LoVo (cell line): ENCODE measurements at regions not wholly inside any gene's neighbourhood (a gene's known extent, or its start where the extent isn't known, plus 50 kb on each side); places are given as distances from the start of the nearest gene placed in this dataset.

Experiments
- DNase-seq: peaks from one replicate; pipeline ENCODE4 v3.0.0-alpha.2; 2016; ENCODE audit warnings: low spot score

DNA sequence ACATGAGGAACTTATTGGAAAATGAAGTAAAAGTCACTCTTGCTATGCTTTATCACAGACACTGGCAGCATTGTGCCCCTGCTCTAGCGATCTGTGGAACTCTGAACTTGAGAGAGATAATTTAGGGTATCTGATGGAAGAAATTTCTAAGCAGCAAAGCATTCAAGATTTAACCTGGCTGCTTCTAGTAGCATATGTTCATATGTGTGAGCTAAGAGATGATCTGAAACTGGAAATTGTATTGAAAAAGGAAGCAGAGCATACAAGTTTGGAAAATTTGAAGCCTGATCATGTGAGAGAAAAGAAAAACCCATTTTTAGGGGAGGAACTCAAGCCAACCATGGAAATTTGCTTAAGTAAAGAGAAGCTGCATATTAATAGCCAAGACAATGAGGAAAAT, 657.7 kb downstream of the TRAM1L1 start:
- DNase-seq = no peak

- peak; percentile 4 for DNase-seq
These were observed 672.2 kb downstream of the TRAM1L1 start for GRCh38 chr4:116413222-116413621.

DNA sequence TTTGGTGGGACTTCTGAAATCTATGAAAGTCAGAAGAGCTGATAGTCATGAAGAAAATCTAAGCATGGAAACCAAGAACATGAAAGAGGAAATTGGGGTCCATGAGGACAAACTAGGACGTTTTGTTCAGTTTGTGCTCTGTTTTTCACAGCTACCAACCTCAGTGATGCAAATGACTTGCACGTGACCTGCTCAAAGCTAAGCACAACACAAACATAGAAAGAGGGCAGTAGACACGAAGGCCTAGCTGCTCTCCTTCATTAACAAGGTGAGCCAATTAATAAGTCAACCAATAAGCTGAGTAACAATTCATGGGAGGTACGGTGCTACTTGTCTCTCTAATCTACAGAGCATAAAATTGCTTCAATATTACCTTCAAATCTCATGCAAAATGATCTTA, 684.1 kb downstream of the TRAM1L1 start:
- no peak for DNase-seq

GRCh38 chr4:116400480-116400879, 684.9 kb downstream of the TRAM1L1 start:
- DNase-seq = no peak

GRCh38 chr4:116397714-116398113, 687.7 kb downstream of the TRAM1L1 start:
- no peak for DNase-seq

GRCh38 chr4:116397291-116397690, 688.1 kb downstream of the TRAM1L1 start:
- no peak for DNase-seq

- DNase-seq = no peak
These were observed 690.0 kb downstream of the TRAM1L1 start for GRCh38 chr4:116395408-116395807.

- no peak for DNase-seq
These were observed 694.4 kb downstream of the TRAM1L1 start for GRCh38 chr4:116391020-116391419.

DNA sequence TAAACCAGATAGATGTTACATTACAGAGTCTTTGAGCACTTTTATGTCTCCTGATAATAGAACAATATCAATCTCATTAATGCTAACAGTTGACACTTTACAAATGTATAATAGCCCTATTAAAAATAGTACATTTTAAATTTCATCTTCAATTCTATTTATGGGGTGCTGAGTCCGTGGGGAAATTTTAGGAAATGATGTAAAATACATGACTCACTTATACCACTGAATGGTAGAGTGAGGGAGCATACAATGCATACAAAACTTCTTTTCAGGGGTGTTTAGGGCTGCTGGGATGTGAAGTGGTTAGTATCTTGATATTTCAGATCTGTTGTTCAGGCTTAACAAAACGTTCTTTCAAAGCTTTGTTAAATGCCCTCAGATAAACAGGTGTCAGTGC, 696.2 kb downstream of the TRAM1L1 start:
- no peak for DNase-seq

GRCh38 chr4:116387937-116388474, 697.4 kb downstream of the TRAM1L1 start:
- no peak for DNase-seq

DNA sequence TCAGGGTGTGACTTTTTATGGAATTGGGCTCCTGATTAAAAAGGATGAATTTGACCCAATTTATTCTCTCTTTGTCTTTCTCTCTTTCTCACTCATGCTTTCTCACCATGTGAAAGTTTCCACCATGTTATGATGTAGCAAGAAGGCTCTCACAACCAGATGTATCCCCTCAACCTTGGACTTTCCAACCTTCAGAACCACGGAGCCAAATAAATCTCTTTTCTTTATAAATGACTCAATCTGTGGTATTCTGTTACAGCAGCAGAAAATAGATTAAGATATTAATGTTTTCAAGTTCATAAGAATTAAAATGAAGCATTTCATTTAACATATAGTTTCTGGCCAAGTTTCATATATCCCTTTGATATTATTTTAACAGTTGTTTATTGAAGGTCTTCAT, 698.5 kb downstream of the TRAM1L1 start:
- DNase-seq = no peak

DNA sequence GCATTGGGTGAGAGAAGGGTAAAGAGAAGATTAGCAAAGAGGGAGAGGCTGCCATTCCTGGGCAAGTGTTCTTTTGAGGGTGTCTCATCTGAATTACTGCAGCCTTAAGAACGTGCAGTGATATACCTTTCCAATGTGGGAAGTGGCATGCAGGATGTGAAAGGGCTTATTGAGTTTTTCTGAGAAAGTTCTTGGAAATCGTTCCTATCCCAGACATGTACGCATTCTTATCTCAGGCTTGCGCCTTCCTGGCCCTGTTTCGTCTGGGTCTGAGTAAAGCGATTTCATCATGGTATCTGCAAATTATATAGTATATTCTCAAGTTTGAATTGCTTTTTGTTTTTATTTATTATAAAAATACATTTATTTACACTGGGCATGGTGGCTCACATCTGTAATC, 699.8 kb downstream of the TRAM1L1 start:
- DNase-seq = no peak

DNA sequence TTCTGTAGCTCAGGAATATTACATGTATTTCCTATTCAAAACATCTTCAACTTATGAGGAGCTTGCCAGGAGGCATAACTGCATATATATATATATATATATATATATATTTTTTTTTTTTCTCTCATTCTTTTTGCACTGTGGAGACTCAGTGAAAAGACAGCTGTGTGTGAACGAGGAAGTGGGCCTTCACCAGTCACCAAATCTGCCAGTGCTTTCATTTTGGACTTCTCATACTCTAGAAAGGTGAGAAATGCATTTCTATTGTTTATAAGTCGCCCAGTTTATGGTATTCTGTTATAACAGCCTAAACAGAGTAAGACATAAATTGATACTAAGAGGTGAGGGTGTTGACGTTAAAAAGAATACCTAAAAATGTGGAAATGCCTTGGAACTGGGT, 710.6 kb downstream of the TRAM1L1 start:
- no peak for DNase-seq

GRCh38 chr4:116362583-116362982, 722.8 kb downstream of the TRAM1L1 start:
- no peak for DNase-seq

DNA sequence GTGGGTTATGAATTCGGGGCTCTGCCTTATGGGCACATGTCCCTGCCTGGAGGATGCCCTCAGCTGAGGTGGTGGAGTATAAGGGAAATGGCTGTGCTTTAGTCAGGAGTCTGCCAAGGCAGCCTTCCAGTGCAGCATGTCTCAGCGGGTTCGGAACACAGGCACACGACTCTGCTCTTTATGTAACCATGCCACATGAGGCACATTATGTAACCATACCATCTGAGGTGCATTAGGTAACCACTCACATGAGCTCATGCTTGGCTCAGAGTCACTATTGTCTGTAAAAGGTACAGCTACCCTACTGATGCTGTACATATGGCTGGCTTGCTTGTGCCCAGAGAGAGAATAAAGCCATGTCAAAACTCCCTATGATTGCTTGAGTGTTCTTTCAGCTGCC, 723.6 kb downstream of the TRAM1L1 start:
- DNase-seq = no peak

DNA sequence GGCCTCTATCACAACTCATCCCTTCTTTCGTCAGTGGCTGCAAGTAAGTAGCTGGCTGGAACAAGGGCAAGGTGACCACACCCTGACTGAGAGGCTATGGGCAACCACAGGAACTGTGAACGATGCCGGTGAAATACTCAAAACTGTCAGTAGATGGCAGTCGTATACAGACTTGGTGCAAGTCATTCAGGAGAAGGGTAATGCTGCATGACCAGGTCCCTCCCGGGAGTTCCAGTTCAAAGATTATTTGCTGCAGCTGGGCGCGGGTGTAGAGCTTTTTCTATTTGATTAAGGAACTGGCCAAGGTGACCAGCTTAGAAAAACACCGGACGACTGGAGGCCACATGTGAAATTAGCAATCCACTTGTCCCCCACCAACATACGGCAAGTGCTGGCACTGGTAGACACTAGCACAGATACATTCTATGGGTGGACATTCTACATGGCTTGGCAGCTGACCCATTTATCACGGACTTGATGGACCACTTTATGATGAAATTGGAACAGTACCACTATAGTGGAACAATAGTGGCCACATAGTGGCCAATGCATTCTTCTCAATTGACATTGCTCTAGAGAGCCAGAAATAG, 726.6 kb downstream of the TRAM1L1 start:
- peak; percentile 67 for DNase-seq

DNA sequence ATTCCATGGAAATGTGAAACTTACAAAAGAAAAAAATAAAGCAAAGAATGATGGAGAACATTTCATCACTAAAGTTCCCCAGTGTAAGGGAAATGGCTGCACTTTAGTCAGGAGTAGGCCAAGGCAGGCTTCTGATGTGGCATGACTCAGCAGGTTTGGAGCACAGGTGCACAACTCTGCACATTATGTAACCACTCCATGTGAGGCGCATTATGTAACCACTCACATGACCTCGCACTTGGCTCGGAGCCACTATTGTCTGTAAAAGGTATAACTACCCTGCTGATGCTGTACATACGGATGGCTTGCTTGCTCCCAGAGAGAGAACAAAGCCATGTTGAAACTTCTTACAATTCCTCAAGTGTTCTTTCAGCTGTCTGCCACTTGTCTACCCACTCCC, 727.6 kb downstream of the TRAM1L1 start:
- no peak for DNase-seq

- no peak for DNase-seq
These were observed 738.6 kb downstream of the TRAM1L1 start for GRCh38 chr4:116346750-116347149.

DNA sequence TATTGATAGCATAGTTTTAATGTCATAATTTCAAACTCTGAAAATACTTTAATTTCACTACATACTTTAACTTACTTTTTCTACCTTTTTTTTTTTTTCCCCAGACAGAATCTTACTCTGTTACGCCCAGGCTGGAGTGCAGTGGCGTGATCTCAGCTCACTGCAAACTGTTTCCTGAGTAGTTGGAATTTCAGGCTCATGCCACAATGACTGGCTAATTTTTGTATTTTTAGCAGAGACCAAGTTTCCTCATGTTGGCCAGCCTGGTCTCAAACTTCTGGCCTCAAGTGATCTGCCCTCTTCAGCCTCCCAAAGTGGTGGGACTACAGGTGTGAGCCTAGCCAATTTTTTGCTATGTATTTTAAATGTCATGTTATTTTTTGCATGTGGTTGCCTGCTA, 741.6 kb downstream of the TRAM1L1 start:
- DNase-seq = no peak

DNA sequence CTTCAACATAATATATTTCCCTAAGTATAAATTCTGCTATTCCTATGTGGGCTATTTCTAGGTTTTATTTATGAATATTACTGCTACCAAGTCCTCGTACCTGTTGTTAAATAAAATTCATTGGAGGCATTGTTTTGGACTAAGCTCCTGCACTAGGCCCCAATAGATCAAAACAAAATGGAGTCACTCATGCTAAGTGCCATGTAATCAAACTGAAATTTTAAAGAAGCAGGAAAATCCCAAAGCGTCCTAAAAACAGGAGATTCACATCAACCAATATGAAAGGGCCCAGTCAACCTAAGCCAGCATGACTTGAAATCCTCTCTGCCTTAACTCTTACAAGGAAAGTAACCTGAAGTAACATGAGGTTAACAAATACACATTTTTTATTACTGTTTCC, 743.2 kb downstream of the TRAM1L1 start:
- DNase-seq = no peak

- no peak for DNase-seq
These were observed 752.9 kb downstream of the TRAM1L1 start for GRCh38 chr4:116332508-116332907.

DNA sequence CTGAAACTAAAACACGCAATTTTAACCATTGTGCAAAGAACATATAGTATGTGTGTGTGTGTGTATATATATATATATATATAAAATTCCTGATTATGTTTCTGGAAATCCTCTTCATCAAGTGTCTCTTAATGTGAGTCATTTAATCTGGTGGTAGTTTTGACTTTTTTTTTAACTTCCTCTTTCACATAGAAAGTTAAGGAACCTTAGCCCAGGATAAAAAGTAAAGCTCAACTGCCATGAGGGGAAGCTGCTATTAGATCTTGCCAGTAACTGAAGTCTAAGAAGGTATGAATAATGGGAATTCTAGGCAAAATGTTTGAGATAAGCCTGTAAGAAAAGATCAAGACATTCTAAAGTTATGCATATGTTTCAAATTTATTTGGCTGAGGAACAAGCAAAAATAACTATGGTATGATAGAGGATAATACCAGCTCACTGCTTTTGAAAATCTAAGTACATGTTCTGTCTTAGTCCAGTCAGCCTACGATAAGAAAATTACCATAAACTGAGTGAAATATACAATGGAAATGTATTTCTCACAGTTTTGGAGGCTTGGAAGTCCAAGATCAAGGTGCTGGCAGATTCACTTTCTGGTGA, 757.0 kb downstream of the TRAM1L1 start:
- no peak for DNase-seq

GRCh38 chr4:116323606-116324005, 761.8 kb downstream of the TRAM1L1 start:
- no peak for DNase-seq

GRCh38 chr4:116321471-116321870, 763.9 kb downstream of the TRAM1L1 start:
- DNase-seq = no peak
